CD4-positive, alpha-beta memory T cell (primary cell): ENCODE measurements at regions not wholly inside any gene's neighbourhood (a gene's known extent, or its start where the extent isn't known, plus 50 kb on each side); places are given as distances from the start of the nearest gene placed in this dataset.
A peak's percentile ranks its signal among the peaks of the same experiment; 100 is the strongest.

Source experiments
- CTCF ChIA-PET: fragments of 350-600 bp; sonication (Branson Sonifier 250); formaldehyde crosslinking; loops from one replicate; lab custom pipeline; 2021; ENCODE audit warnings: inconsistent platforms; ENCODE audit not compliant: partially characterized antibody; lab: Charles Lee
- POLR2A ChIA-PET: fragments of 350-600 bp; sonication (Branson Sonifier 250); formaldehyde crosslinking; loops from one replicate; lab custom pipeline; 2021; ENCODE audit not compliant: partially characterized antibody; lab: Charles Lee
- DNase-seq, 5 donors: peaks; one replicate each; pipeline versions ENCODE4 v3.0.0 to v3.0.0-alpha.2; 2020 to 2022; ENCODE audit warnings: mixed read lengths in 1 of 5
- H3K27ac ChIP-seq: one replicate; pipeline ENCODE4 v1.7.0; 2013; ENCODE audit warnings: low read depth, low read length
- H3K27me3 ChIP-seq: 2 replicates; pipeline ENCODE4 v1.7.0; 2013; ENCODE audit warnings: mild to moderate bottlenecking, low read length, moderate library complexity; ENCODE audit not compliant: insufficient read depth
- H3K36me3 ChIP-seq: 2 replicates; pipeline ENCODE4 v1.7.0; 2013; ENCODE audit warnings: mild to moderate bottlenecking, low read length, moderate library complexity; ENCODE audit not compliant: insufficient read depth
- H3K4me1 ChIP-seq: 2 replicates; pipeline ENCODE4 v1.7.0; 2013; ENCODE audit warnings: mild to moderate bottlenecking, low read length, moderate library complexity; ENCODE audit not compliant: insufficient read depth
- H3K4me3 ChIP-seq, 2 donors: one replicate each; pipeline ENCODE4 v1.7.0; 2013; ENCODE audit warnings: low read length in 2 of 2, mild to moderate bottlenecking in 1 of 2
- H3K9me3 ChIP-seq, 2 donors: one replicate each; pipeline ENCODE4 v1.7.0; 2013; ENCODE audit warnings: low read length in 2 of 2, control low read depth in 1 of 2; ENCODE audit not compliant: control insufficient read depth in 1 of 2
- H3K27ac Mint-ChIP-seq, 7 donors: one replicate each; pipeline ENCODE4 v1.8.0; 2020 to 2021; ENCODE audit warnings: mixed read lengths in 7 of 7, mild to moderate bottlenecking in 6 of 7, inconsistent platforms in 3 of 7, moderate library complexity in 3 of 7
- H3K27me3 Mint-ChIP-seq, 2 donors: one replicate each; pipeline ENCODE4 v1.8.0; 2020 to 2021; ENCODE audit warnings: mixed read lengths in 2 of 2
- H3K36me3 Mint-ChIP-seq, 2 donors: one replicate each; pipeline ENCODE4 v1.8.0; 2020 to 2021; ENCODE audit warnings: mixed read lengths in 2 of 2, inconsistent platforms in 1 of 2, mild to moderate bottlenecking in 1 of 2
- H3K4me1 Mint-ChIP-seq, 4 donors: one replicate each; pipeline ENCODE4 v1.8.0; 2020 to 2021; ENCODE audit warnings: mixed read lengths in 4 of 4, mild to moderate bottlenecking in 1 of 4
- H3K4me3 Mint-ChIP-seq, 8 donors: one replicate each; pipeline ENCODE4 v1.8.0; 2020 to 2021; ENCODE audit warnings: mixed read lengths in 8 of 8, mild to moderate bottlenecking in 7 of 8, moderate library complexity in 6 of 8, inconsistent platforms in 3 of 8
- H3K9me3 Mint-ChIP-seq, 8 donors: one replicate each; pipeline ENCODE4 v1.8.0; 2020 to 2021; ENCODE audit warnings: mixed read lengths in 8 of 8, mild to moderate bottlenecking in 5 of 8, inconsistent platforms in 3 of 8, moderate library complexity in 1 of 8
- intact Hi-C: fragments of 100-400 bp; cut with micrococcal nuclease; formaldehyde crosslinking; loops from one replicate; pipeline ENCODE4 v1.15.1; 2023

GRCh38 chr14:61911574-61911973 is 149.4 kb downstream of the SNAPC1 start:
- peaks cover 6 to 15% of the 10 kb centered on the region in 2 donors for H3K27me3 Mint-ChIP-seq
- no peaks in the 10 kb centered on the region for H3K36me3 ChIP-seq
- H3K4me3 ChIP-seq: no peak overlapping the region
- H3K27me3 ChIP-seq: peaks cover 5% of the 10 kb centered on the region
- no peak overlapping the region for H3K27ac ChIP-seq
- DNase-seq: peak in 3 of 5 donors; percentile 8 to 22 (median 9)
- POLR2A ChIA-PET: no interaction called here
- no peak overlapping the region for H3K27ac Mint-ChIP-seq
- intact Hi-C loops: no loop called here
- no peaks in the 10 kb centered on the region for H3K9me3 ChIP-seq
- CTCF ChIA-PET: no interaction called here
- no peaks in the 10 kb centered on the region for H3K36me3 Mint-ChIP-seq
- H3K9me3 Mint-ChIP-seq: peaks cover 0 to 1% (median 0%) of the 10 kb centered on the region in 8 donors
- H3K4me1 Mint-ChIP-seq: peaks cover 0 to 3% (median 0%) of the 10 kb centered on the region in 4 donors
- no peaks in the 10 kb centered on the region for H3K4me1 ChIP-seq
- no peak overlapping the region for H3K4me3 Mint-ChIP-seq

- POLR2A ChIA-PET: no interaction called here
- no peaks in the 10 kb centered on the region for H3K36me3 ChIP-seq
- H3K9me3 Mint-ChIP-seq: no peaks in the 10 kb centered on the region
- no peak overlapping the region for H3K27ac Mint-ChIP-seq
- no peak for DNase-seq
- H3K36me3 Mint-ChIP-seq: no peaks in the 10 kb centered on the region
- no peak overlapping the region for H3K4me3 Mint-ChIP-seq
- CTCF ChIA-PET: no interaction called here
- no peaks in the 10 kb centered on the region for H3K4me1 Mint-ChIP-seq
- no peaks in the 10 kb centered on the region for H3K9me3 ChIP-seq
- H3K27ac ChIP-seq: no peak overlapping the region
- no peak overlapping the region for H3K4me3 ChIP-seq
- intact Hi-C loops: no loop called here
- no peaks in the 10 kb centered on the region for H3K27me3 ChIP-seq
- no peaks in the 10 kb centered on the region for H3K4me1 ChIP-seq
- peaks cover 17 to 35% of the 10 kb centered on the region in 2 donors for H3K27me3 Mint-ChIP-seq
Observed at GRCh38 chr14:61918998-61919397, 156.8 kb downstream of the SNAPC1 start.

DNA sequence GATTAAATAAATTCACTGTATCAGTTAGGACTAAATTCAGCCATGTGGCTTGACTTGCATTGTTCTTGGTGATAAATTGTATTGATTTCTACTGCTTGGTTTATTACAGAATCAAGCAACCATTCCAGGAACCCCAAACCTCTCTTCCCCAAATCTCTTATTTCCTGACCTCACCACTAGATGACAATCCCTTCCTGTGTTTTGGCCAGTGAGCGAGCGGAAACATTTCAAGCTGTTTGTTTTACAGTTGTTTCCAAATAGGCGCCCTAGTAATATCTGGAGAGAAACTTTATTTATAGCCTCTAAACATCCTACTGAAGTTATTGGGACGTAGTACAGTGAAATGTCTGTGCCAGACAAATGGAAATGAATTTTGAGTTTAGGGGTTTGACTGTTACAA is 161.1 kb downstream of the SNAPC1 start:
- Mint-ChIP-seq H3K27ac (no peak overlapping the region), H3K36me3 (no peaks in the 10 kb centered on the region), H3K4me1 (peaks cover 0 to 1% (median 0%) of the 10 kb centered on the region in 4 donors), H3K4me3 (no peak overlapping the region), H3K9me3 (no peaks in the 10 kb centered on the region), H3K27me3 (peaks cover 12 to 26% of the 10 kb centered on the region in 2 donors)
- Histone ChIP-seq H3K27ac (no peak overlapping the region), H3K9me3 (no peaks in the 10 kb centered on the region), H3K36me3 (no peaks in the 10 kb centered on the region), H3K4me1 (no peaks in the 10 kb centered on the region), H3K4me3 (no peak overlapping the region), H3K27me3 (no peaks in the 10 kb centered on the region)
- intact Hi-C loops: no loop called here
- DNase-seq: no peak
- POLR2A ChIA-PET: no interaction called here
- CTCF ChIA-PET: no interaction called here

DNA sequence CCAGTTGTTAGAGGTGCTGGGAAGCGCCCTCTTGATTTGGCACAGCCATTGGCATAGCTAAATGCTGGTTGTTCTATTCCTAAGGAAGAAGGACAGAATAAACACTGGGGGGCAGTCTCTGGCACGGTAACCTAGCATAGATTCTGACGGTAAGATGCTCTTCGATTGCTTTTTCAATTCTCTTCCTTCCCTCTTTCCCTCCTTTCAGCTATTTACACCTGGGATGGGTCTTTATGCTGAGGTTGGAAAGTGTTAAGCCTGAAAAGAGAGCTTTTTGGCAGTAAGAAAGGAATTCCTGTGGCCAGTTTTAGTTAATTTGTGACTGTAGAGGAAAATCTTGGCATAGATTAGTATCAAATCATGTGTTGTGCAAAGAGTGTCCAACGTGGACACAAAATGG is 162.8 kb downstream of the SNAPC1 start:
- peaks cover 8 to 18% of the 10 kb centered on the region in 2 donors for H3K27me3 Mint-ChIP-seq

DNA sequence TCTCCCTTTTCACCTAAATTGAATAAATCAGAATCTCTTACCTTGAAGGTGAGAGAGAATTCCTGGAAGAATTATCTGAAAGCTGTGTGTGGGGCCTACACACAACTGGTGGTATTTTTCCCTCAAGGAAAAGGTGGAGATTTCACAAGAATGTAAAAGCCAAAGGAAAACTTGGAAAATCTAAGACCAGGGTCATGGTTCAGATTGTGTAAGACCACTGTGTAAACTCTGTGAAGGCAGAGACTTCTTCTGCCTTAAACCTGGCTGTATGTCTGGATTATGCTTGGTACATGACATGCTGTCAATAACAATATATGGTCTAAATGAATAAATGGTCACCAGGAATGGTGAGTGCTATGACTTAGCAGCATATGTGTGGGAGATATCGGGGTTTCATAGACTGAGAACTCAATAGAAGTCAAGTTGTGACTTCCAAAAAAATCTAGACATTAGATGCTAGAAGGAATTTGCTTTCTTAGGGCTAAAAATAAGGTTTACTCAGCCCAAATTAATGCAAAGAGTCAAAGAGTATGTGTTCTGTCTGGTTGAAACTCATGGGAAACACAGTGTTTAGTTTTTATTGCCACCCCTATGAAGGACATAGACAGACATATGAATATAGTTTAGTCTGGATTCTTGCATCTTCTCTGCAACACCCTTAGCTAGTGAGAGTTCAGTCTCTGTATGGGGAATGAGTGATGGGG is 163.7 kb downstream of the SNAPC1 start:
- H3K27me3 ChIP-seq: no peaks in the 10 kb centered on the region
- no peaks in the 10 kb centered on the region for H3K9me3 Mint-ChIP-seq
- no peak overlapping the region for H3K27ac Mint-ChIP-seq
- ChIA-PET POLR2A (no interaction called here), CTCF (interaction anchor here (1.6 kb wide), 1 partner anchor 201 kb away, joined by 8 read pairs; no protein-coding TSS in a partner anchor)
- no peaks in the 10 kb centered on the region for H3K36me3 ChIP-seq
- no peaks in the 10 kb centered on the region for H3K4me1 ChIP-seq
- no peak overlapping the region for H3K4me3 ChIP-seq
- intact Hi-C loops: no loop called here
- no peak for DNase-seq
- H3K27ac ChIP-seq: no peak overlapping the region
- peaks cover 3 to 16% of the 10 kb centered on the region in 2 donors for H3K27me3 Mint-ChIP-seq
- H3K36me3 Mint-ChIP-seq: no peaks in the 10 kb centered on the region
- H3K4me1 Mint-ChIP-seq: peaks cover 0 to 1% (median 0%) of the 10 kb centered on the region in 4 donors
- no peaks in the 10 kb centered on the region for H3K9me3 ChIP-seq
- H3K4me3 Mint-ChIP-seq: no peak overlapping the region

More for the DNA sequence above, 162.8 kb downstream of the SNAPC1 start:
- intact Hi-C loops: no loop called here
- H3K27me3 ChIP-seq: no peaks in the 10 kb centered on the region
- CTCF ChIA-PET: interaction anchor here (1.6 kb wide), 1 partner anchor 202 kb away, joined by 8 read pairs; no protein-coding TSS in a partner anchor
- H3K4me1 Mint-ChIP-seq: peaks cover 0 to 1% (median 0%) of the 10 kb centered on the region in 4 donors
- no peak for DNase-seq
- H3K27ac ChIP-seq: no peak overlapping the region
- no peaks in the 10 kb centered on the region for H3K9me3 ChIP-seq
- H3K27ac Mint-ChIP-seq: no peak overlapping the region
- H3K9me3 Mint-ChIP-seq: no peaks in the 10 kb centered on the region
- H3K4me1 ChIP-seq: no peaks in the 10 kb centered on the region
- H3K4me3 Mint-ChIP-seq: no peak overlapping the region
- POLR2A ChIA-PET: no interaction called here
- H3K36me3 Mint-ChIP-seq: no peaks in the 10 kb centered on the region
- H3K36me3 ChIP-seq: no peaks in the 10 kb centered on the region
- H3K4me3 ChIP-seq: no peak overlapping the region

DNA sequence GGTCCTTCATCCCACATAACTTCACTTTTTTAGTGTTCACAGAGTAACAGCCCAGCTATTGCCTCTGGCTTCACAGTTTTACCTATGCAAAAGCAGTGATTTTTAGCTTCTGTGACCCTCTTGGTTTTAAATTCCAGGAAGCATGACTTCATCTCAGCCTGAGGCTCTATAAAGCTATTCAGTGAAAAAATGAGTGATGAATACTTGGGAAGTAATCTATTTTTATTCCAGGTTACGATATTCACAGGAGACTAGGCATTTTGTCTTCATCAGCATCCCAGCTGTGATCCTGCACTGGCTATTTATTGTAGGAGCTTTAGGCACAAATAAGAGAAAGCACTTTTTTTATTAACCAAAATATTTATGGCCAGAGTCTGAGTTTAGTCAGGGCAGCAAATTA is 164.8 kb downstream of the SNAPC1 start:
- CTCF ChIA-PET: no interaction called here
- Histone ChIP-seq H3K9me3 (no peaks in the 10 kb centered on the region), H3K36me3 (no peaks in the 10 kb centered on the region), H3K4me3 (no peak overlapping the region), H3K4me1 (no peaks in the 10 kb centered on the region), H3K27me3 (no peaks in the 10 kb centered on the region), H3K27ac (no peak overlapping the region)
- DNase-seq: no peak
- no peak overlapping the region for H3K4me3 Mint-ChIP-seq
- H3K9me3 Mint-ChIP-seq: no peaks in the 10 kb centered on the region
- peaks cover 0 to 1% (median 0%) of the 10 kb centered on the region in 4 donors for H3K4me1 Mint-ChIP-seq
- peaks cover 3 to 9% of the 10 kb centered on the region in 2 donors for H3K27me3 Mint-ChIP-seq
- H3K36me3 Mint-ChIP-seq: no peaks in the 10 kb centered on the region
- POLR2A ChIA-PET: no interaction called here
- intact Hi-C loops: no loop called here
- H3K27ac Mint-ChIP-seq: no peak overlapping the region

DNA sequence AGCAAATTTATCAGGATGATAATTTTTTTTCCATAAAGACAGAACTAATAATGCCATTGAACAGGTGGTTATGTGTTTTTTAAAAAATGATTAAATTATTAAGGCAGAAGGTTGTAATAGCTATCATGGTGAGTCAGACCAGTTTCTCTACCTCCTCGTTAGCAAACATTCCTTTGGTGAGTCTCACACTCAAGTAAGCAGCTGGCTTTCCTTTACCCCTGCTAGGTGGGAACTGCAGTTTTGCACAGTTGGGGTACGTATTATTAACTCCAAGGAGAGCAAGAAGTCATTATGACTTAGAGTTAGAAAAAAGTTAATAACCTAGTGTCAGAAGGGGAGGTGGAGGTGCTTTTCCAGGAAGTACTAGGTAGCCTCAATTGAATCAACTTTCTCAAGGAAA is 165.3 kb downstream of the SNAPC1 start:
- H3K4me3 ChIP-seq: no peak overlapping the region
- H3K9me3 ChIP-seq: no peaks in the 10 kb centered on the region
- no peak overlapping the region for H3K4me3 Mint-ChIP-seq
- peaks cover 0 to 1% (median 0%) of the 10 kb centered on the region in 4 donors for H3K4me1 Mint-ChIP-seq
- no peaks in the 10 kb centered on the region for H3K27me3 ChIP-seq
- H3K36me3 ChIP-seq: no peaks in the 10 kb centered on the region
- no peak for DNase-seq
- intact Hi-C loops: no loop called here
- H3K36me3 Mint-ChIP-seq: no peaks in the 10 kb centered on the region
- no peak overlapping the region for H3K27ac Mint-ChIP-seq
- no peaks in the 10 kb centered on the region for H3K9me3 Mint-ChIP-seq
- ChIA-PET CTCF (no interaction called here), POLR2A (no interaction called here)
- H3K4me1 ChIP-seq: no peaks in the 10 kb centered on the region
- H3K27ac ChIP-seq: no peak overlapping the region
- peaks cover 1 to 9% of the 10 kb centered on the region in 2 donors for H3K27me3 Mint-ChIP-seq
